ENCODE measurements at regions not wholly inside any gene's neighbourhood (a gene's known extent, or its start where the extent isn't known, plus 50 kb on each side); places are given as distances from the start of the nearest gene placed in this dataset.
A peak's percentile ranks its signal among the peaks of the same experiment; 100 is the strongest.

DNA sequence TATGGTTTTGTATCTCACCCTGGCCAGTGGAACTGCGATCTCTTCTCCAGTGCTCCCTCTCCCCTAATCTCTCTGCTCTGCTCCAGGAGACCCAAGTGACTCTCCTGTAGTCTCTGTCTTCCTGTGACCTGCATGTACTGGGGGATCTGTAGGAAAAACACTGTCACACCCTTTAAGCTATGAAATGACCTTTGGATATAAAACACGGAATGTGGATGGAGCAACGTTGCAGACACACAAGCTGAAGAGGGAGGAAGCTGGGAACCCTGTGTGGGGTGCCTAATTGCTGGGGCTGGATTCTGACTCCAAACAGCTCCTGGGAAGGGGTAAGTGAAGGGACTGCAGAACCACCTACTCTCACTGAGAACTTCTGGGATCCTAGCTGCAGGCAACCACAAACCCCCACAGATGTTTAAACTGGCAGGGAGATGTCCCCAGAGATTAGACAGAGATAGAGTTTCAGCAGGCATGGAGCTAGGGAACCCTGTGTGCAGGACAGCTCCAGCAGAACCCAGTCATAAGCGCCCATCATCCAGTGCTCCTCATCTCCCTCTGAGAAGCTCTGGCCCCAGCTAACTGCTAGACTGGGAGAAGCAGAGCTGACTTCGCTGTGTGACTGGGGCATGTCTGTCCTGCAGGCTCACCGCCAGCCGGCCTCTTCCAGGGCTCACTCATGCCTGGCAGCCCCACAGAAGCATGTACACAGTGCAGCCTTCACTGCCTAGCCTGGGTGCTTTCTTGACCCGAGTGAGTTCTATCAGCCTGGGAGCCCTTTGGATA lies 482.7 kb upstream of the SETBP1 start:
- no peak for DNase-seq (ENCODE audit: low spot score)
- in situ Hi-C loops (cut with HindIII; ENCODE audit: low sequenced_read_pairs) = no loop called here

GRCh38 chr18:44198612-44199284 lies 481.9 kb upstream of the SETBP1 start:
- DNase-seq (ENCODE audit: low spot score) = no peak

DNA sequence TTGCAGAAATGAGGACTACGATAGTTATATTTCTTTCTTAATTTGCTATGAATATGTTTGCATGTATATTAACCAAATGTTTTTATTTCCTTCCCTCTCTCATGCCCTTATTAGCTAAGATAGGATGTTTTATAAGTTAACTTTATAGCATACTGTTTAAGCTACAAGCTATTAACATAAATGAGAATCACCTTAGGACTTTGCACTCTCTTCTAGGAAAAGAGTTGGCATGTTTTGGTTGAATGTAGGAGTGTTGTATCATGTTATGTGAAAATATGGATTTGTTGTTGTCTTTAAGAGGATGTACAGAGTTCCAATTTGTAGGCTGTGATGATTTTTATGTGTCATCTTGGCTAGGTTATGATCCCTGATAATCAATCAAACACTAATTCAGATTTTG lies 467.4 kb upstream of the SETBP1 start:
- in situ Hi-C loops (cut with HindIII; ENCODE audit: low sequenced_read_pairs) = no loop called here
- DNase-seq (ENCODE audit: low spot score) = no peak

More at GRCh38 chr18:44198612-44199284, 481.9 kb upstream of the SETBP1 start:
- in situ Hi-C loops (cut with HindIII; ENCODE audit: low sequenced_read_pairs) = no loop called here

DNA sequence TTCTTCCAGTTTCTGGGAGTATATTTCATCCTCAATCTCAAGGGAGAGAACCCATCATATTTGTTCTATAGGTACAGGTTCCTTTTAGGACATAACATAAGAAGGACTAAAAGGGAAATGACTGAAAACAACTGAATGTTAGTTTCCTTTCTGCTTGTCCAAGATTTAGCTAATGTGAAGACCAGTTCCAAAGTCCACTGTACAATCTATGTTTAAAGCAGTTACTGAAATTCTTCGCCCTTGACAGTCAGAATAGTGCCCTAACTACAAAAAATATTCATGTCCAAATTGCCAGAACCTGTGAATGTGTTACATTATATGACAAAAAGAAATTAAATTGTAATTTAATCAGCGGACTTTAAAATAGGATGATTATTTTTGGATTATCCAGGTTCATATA lies 466.3 kb upstream of the SETBP1 start:
- in situ Hi-C loops (cut with HindIII; ENCODE audit: low sequenced_read_pairs) = no loop called here
- DNase-seq (ENCODE audit: low spot score) = no peak

GRCh38 chr18:44216169-44216568 lies 464.5 kb upstream of the SETBP1 start:
- in situ Hi-C loops (cut with HindIII; ENCODE audit: low sequenced_read_pairs) = no loop called here
- DNase-seq (ENCODE audit: low spot score) = no peak

DNA sequence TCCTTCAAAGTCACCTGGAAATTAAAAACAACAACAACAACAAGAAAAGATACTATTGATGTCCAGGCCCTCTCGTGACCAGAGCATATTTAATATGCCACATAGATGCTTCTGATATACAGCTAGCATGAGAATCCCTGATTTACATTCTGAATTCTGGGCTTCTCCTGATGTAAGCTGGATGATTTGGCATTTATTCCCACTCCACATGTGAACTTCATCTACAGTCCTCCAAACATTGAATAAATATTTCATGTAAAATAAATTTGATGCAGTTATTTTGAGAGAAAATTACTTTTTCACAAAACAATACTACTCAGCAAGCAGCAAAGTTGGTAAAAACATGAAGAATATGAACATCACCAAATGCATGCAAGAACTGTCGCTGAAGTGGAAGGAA lies 453.2 kb upstream of the SETBP1 start:
- in situ Hi-C loops (cut with HindIII; ENCODE audit: low sequenced_read_pairs) = no loop called here
- no peak for DNase-seq (ENCODE audit: low spot score)

- in situ Hi-C loops (cut with HindIII; ENCODE audit: low sequenced_read_pairs) = no loop called here
- DNase-seq (ENCODE audit: low spot score) = peak; percentile 90
These were observed 451.0 kb upstream of the SETBP1 start for GRCh38 chr18:44229693-44230108.

DNA sequence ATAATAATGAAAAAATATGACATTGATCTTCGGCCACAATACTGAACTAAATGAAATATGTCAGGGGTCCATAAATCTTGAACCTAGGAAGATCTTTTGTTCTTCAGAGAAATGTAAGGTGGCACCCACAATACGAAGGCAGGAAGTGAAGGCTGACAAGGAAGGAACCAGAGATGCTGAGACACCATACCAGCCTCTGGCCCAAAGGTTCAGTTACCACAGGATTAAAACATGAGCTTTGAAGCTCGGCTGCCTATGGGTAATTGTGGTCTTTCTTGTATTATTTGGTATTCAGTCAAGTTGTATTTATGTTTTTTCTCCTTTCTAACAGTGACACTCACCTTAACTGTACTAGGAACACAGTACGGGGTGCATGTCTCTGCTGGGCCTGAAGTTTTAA lies 448.8 kb upstream of the SETBP1 start:
- DNase-seq (ENCODE audit: low spot score) = no peak
- in situ Hi-C loops (cut with HindIII; ENCODE audit: low sequenced_read_pairs) = no loop called here

GRCh38 chr18:44232500-44232899 lies 448.2 kb upstream of the SETBP1 start:
- DNase-seq (ENCODE audit: low spot score) = no peak
- in situ Hi-C loops (cut with HindIII; ENCODE audit: low sequenced_read_pairs) = no loop called here

DNA sequence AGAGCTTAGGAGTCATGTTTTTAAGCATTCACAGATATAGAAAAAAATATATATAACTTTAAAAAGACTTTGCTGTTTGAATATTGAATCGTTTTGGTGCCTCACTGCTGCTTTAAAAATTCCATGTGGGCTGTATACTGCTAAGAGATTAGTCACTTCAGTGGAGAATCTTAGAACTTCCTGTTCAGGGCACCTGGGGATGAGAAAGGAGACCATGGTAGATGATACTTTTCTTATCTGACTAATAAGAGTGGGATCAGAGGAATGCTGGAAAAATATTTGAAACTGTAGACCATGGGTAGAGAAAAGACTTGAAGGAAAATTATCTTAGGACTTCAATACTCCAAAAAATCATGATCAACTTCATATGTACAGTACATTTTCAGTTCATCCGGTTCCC lies 442.2 kb upstream of the SETBP1 start:
- DNase-seq (ENCODE audit: low spot score) = no peak
- in situ Hi-C loops (cut with HindIII; ENCODE audit: low sequenced_read_pairs) = no loop called here

GRCh38 chr18:44238911-44239310 lies 441.8 kb upstream of the SETBP1 start:
- no peak for DNase-seq (ENCODE audit: low spot score)
- in situ Hi-C loops (cut with HindIII; ENCODE audit: low sequenced_read_pairs) = no loop called here

DNA sequence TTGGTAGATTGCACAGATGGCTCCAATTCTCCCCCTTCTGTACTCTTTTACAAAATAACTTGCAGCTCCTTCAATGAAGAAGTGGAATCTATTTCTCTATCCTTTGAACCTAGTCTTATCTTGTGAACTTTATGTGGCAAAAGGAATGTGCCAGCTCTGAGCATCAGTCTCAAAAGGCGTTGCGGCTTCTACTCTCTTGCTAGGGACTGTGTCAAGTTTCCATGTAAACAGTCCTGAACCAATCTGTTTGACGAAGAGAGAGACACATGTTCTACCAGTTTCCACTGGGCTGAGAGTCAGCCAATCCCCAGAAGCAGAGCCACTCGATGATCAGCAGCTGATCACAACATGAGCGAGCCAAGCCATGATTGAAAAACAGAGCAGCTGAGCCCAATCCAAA lies 439.7 kb upstream of the SETBP1 start:
- DNase-seq (ENCODE audit: low spot score) = no peak

DNA sequence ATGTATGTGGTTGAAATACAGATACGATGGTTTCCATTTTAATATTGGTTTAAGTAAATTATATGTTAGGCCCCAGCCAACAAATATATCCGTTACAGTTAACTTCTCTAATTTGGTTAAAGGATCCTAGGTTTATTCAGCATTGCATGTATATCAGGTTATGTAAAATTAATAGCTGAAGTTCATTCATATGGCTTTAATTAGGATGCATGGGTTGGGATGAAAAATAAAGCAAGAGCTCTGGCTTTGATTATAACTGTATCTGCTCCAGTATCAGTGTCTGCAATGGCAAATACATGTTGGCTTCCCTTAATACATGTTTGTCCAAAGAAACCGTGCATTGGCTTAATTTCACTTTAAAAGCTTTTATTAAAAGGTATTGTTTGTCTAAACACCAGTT lies 435.7 kb upstream of the SETBP1 start:
- in situ Hi-C loops (cut with HindIII; ENCODE audit: low sequenced_read_pairs) = no loop called here
- no peak for DNase-seq (ENCODE audit: low spot score)

More for the DNA sequence above, 439.7 kb upstream of the SETBP1 start:
- in situ Hi-C loops (cut with HindIII; ENCODE audit: low sequenced_read_pairs) = no loop called here

GRCh38 chr18:44246001-44246400 lies 434.7 kb upstream of the SETBP1 start:
- DNase-seq (ENCODE audit: low spot score) = no peak
- in situ Hi-C loops (cut with HindIII; ENCODE audit: low sequenced_read_pairs) = no loop called here

GRCh38 chr18:44258086-44258485 lies 422.6 kb upstream of the SETBP1 start:
- in situ Hi-C loops (cut with HindIII; ENCODE audit: low sequenced_read_pairs) = no loop called here
- no peak for DNase-seq (ENCODE audit: low spot score)

DNA sequence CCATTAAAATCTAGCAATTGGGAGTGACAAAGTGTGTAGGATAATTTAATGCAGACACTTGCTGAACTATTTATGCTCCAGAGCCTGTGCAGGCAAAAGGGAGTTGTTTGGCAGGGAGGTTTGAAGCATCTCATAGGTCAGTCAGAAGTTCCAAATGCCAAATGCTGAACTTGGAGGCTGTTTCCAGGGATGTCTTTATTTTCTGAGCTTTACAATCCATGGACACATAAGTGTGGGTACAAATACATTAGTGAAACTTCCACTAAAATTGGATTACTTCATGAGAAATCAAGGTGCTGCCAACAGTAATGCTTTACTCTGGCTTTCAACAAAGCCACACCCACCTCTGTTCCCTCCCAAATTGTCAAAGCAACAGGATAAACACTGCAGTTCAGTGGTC lies 422.1 kb upstream of the SETBP1 start:
- in situ Hi-C loops (cut with HindIII; ENCODE audit: low sequenced_read_pairs) = no loop called here

GRCh38 chr18:44259610-44260009 lies 421.1 kb upstream of the SETBP1 start:
- no peak for DNase-seq (ENCODE audit: low spot score)
- in situ Hi-C loops (cut with HindIII; ENCODE audit: low sequenced_read_pairs) = no loop called here

More for the DNA sequence above, 422.1 kb upstream of the SETBP1 start:
- DNase-seq (ENCODE audit: low spot score) = no peak

GRCh38 chr18:44265437-44265836 lies 415.3 kb upstream of the SETBP1 start:
- in situ Hi-C loops (cut with HindIII; ENCODE audit: low sequenced_read_pairs) = no loop called here
- DNase-seq (ENCODE audit: low spot score) = no peak

DNA sequence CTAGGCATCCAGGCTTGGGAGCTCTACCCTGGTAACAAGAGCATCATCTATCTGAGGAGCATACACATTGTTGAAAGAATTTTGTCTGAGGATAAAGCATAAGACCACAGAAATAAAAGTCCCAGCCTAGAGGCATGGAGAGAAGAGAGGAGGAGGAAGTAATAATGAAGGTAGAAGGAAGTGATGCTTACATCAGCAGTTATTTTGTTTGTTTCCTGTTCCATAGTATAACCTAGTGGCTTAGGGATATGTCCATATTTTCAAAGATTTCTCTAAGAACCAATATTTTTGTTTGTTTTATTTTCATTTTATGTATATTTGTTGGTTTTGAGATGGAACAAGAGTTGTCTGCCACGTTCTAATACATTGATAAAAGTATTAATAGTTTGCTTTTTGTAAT lies 407.4 kb upstream of the SETBP1 start:
- DNase-seq (ENCODE audit: low spot score) = no peak

DNA sequence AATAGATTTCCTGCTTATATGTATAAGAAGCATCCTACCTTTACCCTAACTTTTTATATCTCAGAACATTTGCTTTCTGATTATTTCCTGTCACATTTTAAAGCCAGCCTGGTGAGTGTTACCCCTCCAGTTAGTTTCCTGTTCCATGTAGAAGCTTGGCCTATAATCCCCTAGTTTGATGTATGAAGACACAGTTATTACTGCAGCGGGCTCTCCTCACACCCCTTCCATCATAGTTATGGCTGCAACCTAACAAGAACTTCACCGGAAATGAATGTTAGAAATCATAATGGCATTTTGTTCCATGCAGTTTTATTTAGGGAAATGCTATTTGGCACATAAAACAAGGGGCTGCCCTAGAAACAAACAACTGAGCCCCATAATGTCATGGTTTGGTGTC lies 400.2 kb upstream of the SETBP1 start:
- DNase-seq (ENCODE audit: low spot score) = no peak
- in situ Hi-C loops (cut with HindIII; ENCODE audit: low sequenced_read_pairs) = no loop called here

More for the DNA sequence above, 407.4 kb upstream of the SETBP1 start:
- in situ Hi-C loops (cut with HindIII; ENCODE audit: low sequenced_read_pairs) = no loop called here

- no peak for DNase-seq (ENCODE audit: low spot score)
These were observed 394.6 kb upstream of the SETBP1 start for GRCh38 chr18:44286049-44286448.

More at GRCh38 chr18:44286049-44286448, 394.6 kb upstream of the SETBP1 start:
- in situ Hi-C loops (cut with HindIII; ENCODE audit: low sequenced_read_pairs) = no loop called here
